ENCODE measurements at regions not wholly inside any gene's neighbourhood (a gene's known extent, or its start where the extent isn't known, plus 50 kb on each side); places are given as distances from the start of the nearest gene placed in this dataset.

DNA sequence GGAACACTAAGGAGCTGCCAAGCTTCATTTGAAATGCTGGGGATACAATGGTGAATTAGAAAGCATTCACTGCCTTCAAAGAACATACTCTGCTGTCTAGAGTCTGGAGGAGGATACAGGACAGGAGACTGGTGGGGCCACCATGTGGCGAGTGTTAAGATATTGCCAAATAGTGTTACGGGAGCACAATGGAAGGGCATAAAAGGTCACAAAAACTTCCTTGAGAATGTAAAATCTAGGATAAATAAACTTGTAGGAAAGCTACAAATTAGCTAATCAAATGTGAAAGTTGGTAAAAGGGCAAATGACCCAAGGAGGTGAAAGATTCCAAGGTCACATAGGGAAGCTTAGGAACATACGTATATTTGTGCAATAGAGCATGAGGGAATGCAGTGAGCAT, 271.7 kb downstream of the RFPL4B start:
- TF ChIP-seq, protein P1, sequence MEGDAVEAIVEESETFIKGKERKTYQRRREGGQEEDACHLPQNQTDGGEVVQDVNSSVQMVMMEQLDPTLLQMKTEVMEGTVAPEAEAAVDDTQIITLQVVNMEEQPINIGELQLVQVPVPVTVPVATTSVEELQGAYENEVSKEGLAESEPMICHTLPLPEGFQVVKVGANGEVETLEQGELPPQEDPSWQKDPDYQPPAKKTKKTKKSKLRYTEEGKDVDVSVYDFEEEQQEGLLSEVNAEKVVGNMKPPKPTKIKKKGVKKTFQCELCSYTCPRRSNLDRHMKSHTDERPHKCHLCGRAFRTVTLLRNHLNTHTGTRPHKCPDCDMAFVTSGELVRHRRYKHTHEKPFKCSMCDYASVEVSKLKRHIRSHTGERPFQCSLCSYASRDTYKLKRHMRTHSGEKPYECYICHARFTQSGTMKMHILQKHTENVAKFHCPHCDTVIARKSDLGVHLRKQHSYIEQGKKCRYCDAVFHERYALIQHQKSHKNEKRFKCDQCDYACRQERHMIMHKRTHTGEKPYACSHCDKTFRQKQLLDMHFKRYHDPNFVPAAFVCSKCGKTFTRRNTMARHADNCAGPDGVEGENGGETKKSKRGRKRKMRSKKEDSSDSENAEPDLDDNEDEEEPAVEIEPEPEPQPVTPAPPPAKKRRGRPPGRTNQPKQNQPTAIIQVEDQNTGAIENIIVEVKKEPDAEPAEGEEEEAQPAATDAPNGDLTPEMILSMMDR (IDR thresholded peaks at IDR 0.05) = no peak
- TF ChIP-seq POLR2A (IDR thresholded peaks at IDR 0.05) = no peak

All from esophagus squamous epithelium (tissue), 4 donors.